8988T (cell line): ENCODE measurements at regions not wholly inside any gene's neighbourhood (a gene's known extent, or its start where the extent isn't known, plus 50 kb on each side); places are given as distances from the start of the nearest gene placed in this dataset.

ENCODE experiments used
- DNase-seq: peaks from one replicate; pipeline ENCODE4 v3.0.0; 2011

DNA sequence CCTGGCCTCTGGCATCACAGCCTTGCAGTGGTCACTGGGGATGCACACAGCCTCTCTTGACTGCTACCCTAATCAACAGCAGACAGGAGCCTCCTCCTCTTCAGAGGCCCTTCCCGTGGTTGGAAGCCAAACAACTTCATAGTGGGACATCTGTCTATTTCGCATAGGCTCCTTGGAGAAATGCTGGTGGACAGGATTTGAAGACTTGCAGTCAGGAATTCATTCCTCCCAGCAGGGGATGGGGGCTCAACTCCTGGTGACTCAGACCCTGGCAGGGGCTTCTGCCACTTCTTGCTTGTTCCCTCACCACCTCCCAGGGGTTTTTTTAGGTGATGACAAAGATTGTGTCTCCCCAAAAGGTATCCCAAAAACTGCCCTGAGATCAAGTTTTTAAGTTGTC is 191.7 kb upstream of the CAMK1G start:
- DNase-seq = no peak

GRCh38 chr1:209395169-209395568 is 188.3 kb upstream of the CAMK1G start:
- no peak for DNase-seq

DNA sequence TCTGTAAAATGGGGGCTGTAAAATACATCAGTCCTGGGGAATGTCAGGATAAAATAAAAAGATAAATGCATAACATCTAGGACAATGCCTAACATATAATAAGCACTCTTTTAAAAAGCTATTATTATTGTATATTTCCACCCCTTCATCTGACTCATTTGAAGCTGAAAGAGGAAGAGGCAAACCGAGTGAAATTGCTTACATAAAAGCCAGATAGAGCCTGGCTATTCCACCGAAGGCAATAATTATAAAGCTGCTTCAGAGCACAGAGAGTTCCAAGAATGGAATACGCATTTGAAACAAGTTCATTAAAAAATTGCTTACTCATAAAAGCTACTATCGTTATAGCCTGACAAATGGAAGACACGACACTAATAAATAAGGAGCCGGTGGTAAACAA is 186.1 kb upstream of the CAMK1G start:
- no peak for DNase-seq

DNA sequence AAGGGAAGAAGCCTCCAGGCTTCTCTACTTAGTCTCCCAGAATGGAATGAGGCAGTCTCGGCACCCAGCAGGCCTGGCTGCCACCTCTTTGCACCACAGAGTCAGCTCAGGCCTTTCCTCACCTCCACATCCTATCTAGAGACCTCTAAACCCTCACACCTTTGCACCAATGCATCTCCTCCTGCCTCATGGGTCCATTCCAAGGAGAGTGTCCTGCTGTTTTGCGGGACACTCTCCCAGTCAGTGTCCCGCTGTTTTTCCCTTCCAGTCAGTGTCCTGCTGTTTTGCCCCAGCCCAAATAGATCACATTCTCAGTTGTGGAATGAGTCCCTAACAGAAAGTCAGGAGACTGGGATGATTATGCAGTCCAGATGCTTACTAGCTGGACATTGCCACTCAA is 185.6 kb upstream of the CAMK1G start:
- DNase-seq = no peak

- DNase-seq = no peak
Observed at GRCh38 chr1:209398313-209398991, 185.1 kb upstream of the CAMK1G start.

- DNase-seq = no peak
Observed at GRCh38 chr1:209399800-209400199, 183.7 kb upstream of the CAMK1G start.

- no peak for DNase-seq
Observed at GRCh38 chr1:209400351-209401220, 182.9 kb upstream of the CAMK1G start.

- no peak for DNase-seq
Observed at GRCh38 chr1:209402697-209403096, 180.8 kb upstream of the CAMK1G start.

DNA sequence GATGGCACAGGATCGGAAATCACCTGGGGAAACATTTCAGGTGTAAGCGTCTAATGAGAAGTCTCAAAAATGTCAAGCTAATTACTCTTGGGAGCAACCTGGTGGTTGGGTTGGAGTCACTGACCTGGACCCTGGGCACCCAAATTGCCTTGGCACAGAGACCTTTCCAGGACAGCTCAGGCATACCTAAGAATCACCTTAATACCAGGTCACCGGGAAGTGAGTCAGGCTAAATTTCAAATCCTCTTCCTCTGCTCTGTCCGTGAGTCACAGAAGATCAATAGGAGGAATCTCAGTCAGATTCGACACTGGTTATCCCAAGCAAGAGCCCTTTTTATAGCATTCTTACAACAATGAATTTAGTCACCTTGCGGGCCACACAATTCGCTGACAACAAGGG is 179.6 kb upstream of the CAMK1G start:
- DNase-seq = no peak

DNA sequence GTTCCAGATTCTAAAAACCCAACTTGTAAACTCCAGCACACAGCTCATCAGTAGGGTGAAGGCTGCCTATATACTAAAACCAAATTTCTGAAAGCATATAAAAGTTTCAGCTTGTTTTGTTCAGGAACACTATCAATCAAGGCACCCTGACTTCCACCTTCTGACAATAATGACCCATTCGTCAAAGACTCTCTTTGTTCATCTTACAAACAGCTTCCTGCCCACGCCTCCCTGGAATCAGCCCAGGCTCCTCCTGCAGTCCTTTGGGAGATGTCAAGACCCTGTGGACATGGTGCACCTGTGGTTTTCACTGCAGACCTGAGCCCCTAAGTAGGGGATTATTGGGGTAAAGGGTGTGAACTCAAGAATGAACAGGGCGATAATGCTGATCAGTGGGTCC is 178.9 kb upstream of the CAMK1G start:
- no peak for DNase-seq

DNA sequence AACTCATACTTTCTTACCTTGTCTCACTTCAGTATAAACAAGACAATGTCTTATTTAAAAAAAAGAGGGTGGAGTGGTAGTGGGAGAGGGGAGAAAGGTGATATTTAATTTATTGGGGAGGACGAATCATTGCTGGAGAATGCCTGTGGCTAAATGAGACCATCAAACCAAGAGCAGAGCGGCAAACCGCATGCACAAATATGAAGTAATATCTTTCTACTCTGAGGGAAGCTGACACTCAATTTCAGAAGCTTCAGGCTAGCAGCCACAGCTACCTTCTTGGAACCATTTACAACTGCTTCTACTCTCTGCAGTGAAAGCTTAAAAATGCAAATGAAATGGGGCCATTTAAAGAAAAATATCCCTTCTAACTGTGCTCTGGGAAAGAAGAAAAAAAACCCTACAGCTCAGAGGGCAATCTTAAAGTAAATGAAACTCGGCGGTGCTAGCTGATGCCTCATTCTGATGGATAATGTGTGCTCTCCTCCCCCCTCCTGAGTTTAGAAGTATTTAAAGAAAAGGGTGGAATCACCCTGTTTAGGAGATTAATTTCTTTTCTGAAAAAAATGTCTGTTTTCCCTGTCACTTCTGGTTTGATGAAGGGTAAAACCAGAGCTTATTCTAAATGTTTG is 178.2 kb upstream of the CAMK1G start:
- DNase-seq = no peak

DNA sequence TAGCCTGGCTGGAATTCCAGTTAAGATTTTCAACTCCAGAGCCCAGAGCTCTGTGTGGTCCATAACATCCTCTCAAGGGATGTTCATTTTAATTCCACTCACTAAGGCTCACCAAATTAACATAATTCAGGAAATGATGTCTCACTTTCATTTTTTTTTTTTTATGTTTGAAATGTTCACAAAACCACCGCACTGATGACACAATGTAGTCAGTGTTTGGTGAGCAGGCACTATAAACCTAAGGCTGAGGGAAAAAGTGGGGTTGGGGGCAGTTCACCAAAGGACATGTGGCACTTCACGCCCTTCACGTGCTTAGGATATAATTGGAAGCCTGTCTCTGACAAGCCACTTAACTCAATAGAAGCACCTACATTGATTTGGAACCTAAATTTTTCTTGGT is 177.3 kb upstream of the CAMK1G start:
- DNase-seq = no peak

- no peak for DNase-seq
Observed at GRCh38 chr1:209406595-209406994, 176.9 kb upstream of the CAMK1G start.

DNA sequence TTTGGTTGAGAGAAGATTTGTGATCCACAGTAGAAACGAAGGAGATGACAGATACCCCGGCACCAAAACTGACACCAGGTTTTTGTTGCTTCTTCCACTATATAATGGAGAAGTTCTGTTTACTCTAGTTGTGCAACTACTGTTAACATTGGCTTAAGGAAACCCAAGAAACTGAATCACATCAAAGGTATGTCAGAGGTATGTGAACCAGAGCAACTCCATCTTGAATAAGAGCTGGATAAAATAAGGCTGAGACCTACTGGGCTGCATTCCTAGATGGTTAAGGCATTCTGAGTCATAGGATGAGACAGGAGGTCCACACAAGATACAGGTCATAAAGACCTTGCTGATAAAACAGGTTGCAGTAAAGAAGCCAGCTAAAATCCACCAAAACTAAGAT is 173.7 kb upstream of the CAMK1G start:
- no peak for DNase-seq

- DNase-seq = no peak
Observed at GRCh38 chr1:209411491-209411929, 172.0 kb upstream of the CAMK1G start.

DNA sequence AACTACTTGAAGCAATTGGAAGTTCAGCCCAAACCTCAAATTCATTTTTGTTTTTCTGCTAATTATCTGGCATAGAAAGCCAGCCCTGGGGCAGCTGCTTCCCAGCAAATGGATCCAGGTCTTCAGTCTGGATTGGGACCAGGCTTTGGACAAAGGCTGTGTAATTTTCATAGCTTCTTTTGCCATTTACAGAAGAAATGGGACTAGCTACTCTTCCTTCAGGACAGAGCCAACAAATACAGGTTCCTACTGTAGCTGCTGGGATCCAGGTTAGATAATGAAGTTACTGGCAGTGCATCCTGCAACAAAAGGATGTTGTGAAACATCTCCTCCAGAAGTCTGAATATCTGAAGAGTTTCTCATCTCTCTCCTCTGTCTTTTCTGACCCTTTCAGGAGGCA is 171.5 kb upstream of the CAMK1G start:
- no peak for DNase-seq

GRCh38 chr1:209412566-209412965 is 170.9 kb upstream of the CAMK1G start:
- DNase-seq = no peak

- DNase-seq = no peak
Observed at GRCh38 chr1:209413062-209413461, 170.5 kb upstream of the CAMK1G start.

- no peak for DNase-seq
Observed at GRCh38 chr1:209414803-209415329, 168.6 kb upstream of the CAMK1G start.

GRCh38 chr1:209416039-209416438 is 167.5 kb upstream of the CAMK1G start:
- no peak for DNase-seq

DNA sequence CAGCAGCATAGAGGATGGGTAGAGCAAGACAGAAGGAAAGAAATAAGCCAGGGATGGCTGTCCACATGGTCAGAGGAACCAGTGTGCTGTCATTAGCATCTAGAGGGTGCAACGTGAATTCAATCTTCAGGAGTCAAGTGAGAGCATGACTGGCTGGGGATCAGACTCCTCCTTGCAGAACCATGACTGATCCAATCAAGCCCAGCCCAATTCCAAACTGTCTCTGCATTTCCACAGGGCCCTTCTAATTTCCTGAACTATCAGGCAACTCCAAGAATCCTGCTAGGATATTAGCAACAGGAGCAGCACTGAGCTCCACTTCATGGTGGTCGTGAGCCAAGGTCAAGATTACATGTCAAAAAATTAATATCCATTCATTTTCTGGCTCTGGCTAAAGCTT is 166.8 kb upstream of the CAMK1G start:
- DNase-seq = no peak

- DNase-seq = no peak
Observed at GRCh38 chr1:209417761-209418160, 165.8 kb upstream of the CAMK1G start.

GRCh38 chr1:209420276-209420675 is 163.2 kb upstream of the CAMK1G start:
- no peak for DNase-seq

DNA sequence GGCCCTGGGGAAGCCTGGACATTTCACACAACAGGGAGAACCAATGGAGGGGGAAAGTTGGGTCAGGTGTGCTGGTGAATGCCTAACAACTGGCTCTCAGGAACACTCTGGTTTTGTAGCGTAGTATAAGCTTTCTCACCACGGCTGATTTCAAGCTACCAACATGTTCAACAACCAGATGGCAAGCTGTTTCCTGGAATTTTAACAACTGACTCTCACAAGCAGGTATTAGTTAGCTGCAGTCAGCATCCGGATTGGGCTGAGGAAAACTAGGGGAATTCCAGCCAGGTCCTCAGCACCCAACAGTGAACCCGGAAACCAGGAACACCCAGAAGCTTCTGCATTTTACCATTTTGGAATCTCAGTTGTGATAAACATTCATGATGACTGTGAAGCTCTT is 162.3 kb upstream of the CAMK1G start:
- DNase-seq = no peak
